HEK293T (cell line): ENCODE measurements at regions not wholly inside any gene's neighbourhood (a gene's known extent, or its start where the extent isn't known, plus 50 kb on each side); places are given as distances from the start of the nearest gene placed in this dataset.

Source experiments
- ARNT ChIP-seq: fragments of 450-650 bp; IDR thresholded peaks from 2 replicates; pipeline ENCODE4 v1.6.1; 2017; ENCODE audit warnings: mild to moderate bottlenecking
- BHLHE40 ChIP-seq: fragments of 450-650 bp; IDR thresholded peaks from 2 replicates; pipeline ENCODE4 v1.6.1; 2016; ENCODE audit warnings: mild to moderate bottlenecking, moderate library complexity, borderline replicate concordance
- CTBP1 ChIP-seq: fragments of 450-650 bp; IDR thresholded peaks from 2 replicates; pipeline ENCODE4 v1.6.1; 2016; ENCODE audit warnings: borderline replicate concordance
- ELF4 ChIP-seq: fragments of 450-650 bp; IDR thresholded peaks from 2 replicates; pipeline ENCODE4 v1.6.1; 2017; ENCODE audit warnings: antibody characterized with exemption
- FOXA1 ChIP-seq: fragments of 450-650 bp; IDR thresholded peaks from 2 replicates; pipeline ENCODE4 v1.6.1; 2016; ENCODE audit warnings: mild to moderate bottlenecking
- FOXK2 ChIP-seq: fragments of 450-650 bp; IDR thresholded peaks from 2 replicates; pipeline ENCODE4 v1.6.1; 2016; ENCODE audit warnings: mild to moderate bottlenecking
- FOXM1 ChIP-seq: fragments of 450-650 bp; IDR thresholded peaks from 2 replicates; pipeline ENCODE4 v1.6.1; 2017; ENCODE audit warnings: mild to moderate bottlenecking, borderline replicate concordance
- HDGF ChIP-seq: fragments of 450-650 bp; IDR thresholded peaks from 2 replicates; pipeline ENCODE4 v1.6.1; 2017; ENCODE audit warnings: antibody characterized with exemption, borderline replicate concordance
- LEF1 ChIP-seq: fragments of 450-650 bp; IDR thresholded peaks from 2 replicates; pipeline ENCODE4 v1.6.1; 2017; ENCODE audit warnings: mild to moderate bottlenecking, borderline replicate concordance
- NFRKB ChIP-seq: fragments of 450-650 bp; IDR thresholded peaks from 2 replicates; pipeline ENCODE4 v1.6.1; 2016; ENCODE audit warnings: mild to moderate bottlenecking, moderate library complexity
- PKNOX1 ChIP-seq: fragments of 450-650 bp; IDR thresholded peaks from 2 replicates; pipeline ENCODE4 v1.6.1; 2016
- SP1 ChIP-seq: fragments of 450-650 bp; IDR thresholded peaks from 2 replicates; pipeline ENCODE4 v1.6.1; 2017
- SUZ12 ChIP-seq: fragments of 450-650 bp; IDR thresholded peaks from 2 replicates; pipeline ENCODE4 v1.6.1; 2016; ENCODE audit warnings: mild to moderate bottlenecking
- ZNF384 ChIP-seq: fragments of 450-650 bp; IDR thresholded peaks from 2 replicates; pipeline ENCODE4 v1.6.1; 2016

GRCh38 chr1:187692799-187693198, 864.0 kb downstream of the PLA2G4A start:
- TF ChIP-seq FOXM1 (no peak), ELF4 (no peak), ZNF384 (no peak), SP1 (no peak), FOXK2 (no peak), SUZ12 (no peak), NFRKB (no peak), PKNOX1 (no peak), LEF1 (no peak), BHLHE40 (no peak), FOXA1 (no peak), CTBP1 (no peak), HDGF (no peak), ARNT (no peak)
